Loucy (cell line): ENCODE measurements at regions not wholly inside any gene's neighbourhood (a gene's known extent, or its start where the extent isn't known, plus 50 kb on each side); places are given as distances from the start of the nearest gene placed in this dataset.

Source experiments
- H2AFZ ChIP-seq: fragments of 200-600 bp; sonication (generic); 2 replicates; pipeline ENCODE4 v1.6.0; 2016; ENCODE audit warnings: antibody characterized with exemption, mild to moderate bottlenecking, low read length, moderate library complexity
- H3F3A ChIP-seq: fragments of 200-600 bp; 2 replicates; pipeline ENCODE4 v1.6.0; 2016; ENCODE audit warnings: antibody characterized with exemption, low read depth, mild to moderate bottlenecking
- H3K27me3 ChIP-seq: fragments of 200-600 bp; sonication (generic); 2 replicates; pipeline ENCODE4 v1.6.1; 2014; ENCODE audit warnings: low read length, mild to moderate bottlenecking; ENCODE audit not compliant: insufficient read depth, poor library complexity, severe bottlenecking
- H3K36me3 ChIP-seq: fragments of 200-600 bp; sonication (generic); 2 replicates; pipeline ENCODE4 v1.6.1; 2016; ENCODE audit warnings: low read length; ENCODE audit not compliant: insufficient read depth
- H3K4me1 ChIP-seq: fragments of 200-600 bp; sonication (generic); 2 replicates; pipeline ENCODE4 v1.5.1; 2014; ENCODE audit warnings: low read length, mild to moderate bottlenecking; ENCODE audit not compliant: insufficient read depth, poor library complexity, severe bottlenecking
- H3K4me2 ChIP-seq: fragments of 200-600 bp; sonication (generic); 2 replicates; pipeline ENCODE4 v1.6.0; 2014; ENCODE audit warnings: antibody characterized with exemption, low read length, low read depth, mild to moderate bottlenecking; ENCODE audit not compliant: poor library complexity, severe bottlenecking
- H3K4me3 ChIP-seq: fragments of 200-600 bp; sonication (generic); 2 replicates; pipeline ENCODE4 v1.5.1; 2014; ENCODE audit warnings: low read length, mild to moderate bottlenecking, mixed read lengths; ENCODE audit not compliant: poor library complexity, severe bottlenecking
- H3K79me2 ChIP-seq: fragments of 200-600 bp; sonication (generic); 2 replicates; pipeline ENCODE4 v1.6.1; 2014; ENCODE audit warnings: low read length; ENCODE audit not compliant: insufficient read depth
- H3K9ac ChIP-seq: fragments of 200-600 bp; sonication (generic); 2 replicates; pipeline ENCODE4 v1.6.0; 2014; ENCODE audit warnings: mild to moderate bottlenecking, low read depth, low read length, moderate library complexity; ENCODE audit not compliant: poor library complexity, severe bottlenecking
- H3K9me2 ChIP-seq: fragments of 200-600 bp; sonication (generic); replicated peaks from 2 replicates; pipeline ENCODE4 v1.6.1; 2016; ENCODE audit warnings: low read depth, low read length, mixed read lengths
- H3K9me3 ChIP-seq: fragments of 200-600 bp; sonication (generic); 2 replicates; pipeline ENCODE4 v1.6.1; 2014; ENCODE audit warnings: mild to moderate bottlenecking, antibody characterized with exemption, low read length, low read depth; ENCODE audit not compliant: insufficient read depth
- H4K20me1 ChIP-seq: fragments of 200-600 bp; sonication (generic); 2 replicates; pipeline ENCODE4 v1.6.0; 2014; ENCODE audit warnings: antibody characterized with exemption, low read length, mild to moderate bottlenecking; ENCODE audit not compliant: insufficient read depth, poor library complexity, severe bottlenecking
- CTCF ChIP-seq: fragments of 200-600 bp; sonication (generic); conservative IDR thresholded peaks from 2 replicates; pipeline ENCODE4 v1.5.1; 2014; ENCODE audit warnings: mild to moderate bottlenecking, antibody characterized with exemption, low read length
- EZH2phosphoT487 ChIP-seq: fragments of 200-600 bp; IDR thresholded peaks from 2 replicates; pipeline ENCODE4 v1.6.1; 2018; ENCODE audit warnings: antibody characterized with exemption, mild to moderate bottlenecking, moderate library complexity, borderline replicate concordance

- Histone ChIP-seq H3K36me3 (no peaks in the 10 kb centered on the region), H3K79me2 (no peaks in the 10 kb centered on the region), H3K9ac (no peak overlapping the region), H4K20me1 (no peaks in the 10 kb centered on the region), H3K4me3 (no peak overlapping the region), H3F3A (no peaks in the 10 kb centered on the region), H3K27me3 (no peaks in the 10 kb centered on the region), H3K4me2 (no peak overlapping the region), H3K9me3 (peaks cover 4% of the 10 kb centered on the region; the same call in 1 of the 2 replicates), H2AFZ (no peak overlapping the region), H3K4me1 (no peaks in the 10 kb centered on the region), H3K9me2 (no peaks in the 10 kb centered on the region)
- TF ChIP-seq EZH2phosphoT487: no peak
- no peak for TF ChIP-seq CTCF
Measured at GRCh38 chr21:38883142-38883541, 77.4 kb downstream of the ETS2 start.

- Histone ChIP-seq H3F3A (no peaks in the 10 kb centered on the region), H3K9ac (no peak overlapping the region), H3K79me2 (no peaks in the 10 kb centered on the region), H4K20me1 (no peaks in the 10 kb centered on the region), H3K9me3 (no peaks in the 10 kb centered on the region; the same call in 1 of the 2 replicates), H3K9me2 (no peaks in the 10 kb centered on the region), H2AFZ (no peak overlapping the region), H3K27me3 (no peaks in the 10 kb centered on the region), H3K4me1 (peaks cover 6% of the 10 kb centered on the region), H3K4me3 (no peak overlapping the region), H3K36me3 (no peaks in the 10 kb centered on the region), H3K4me2 (no peak overlapping the region)
- TF ChIP-seq CTCF: no peak
- no peak for TF ChIP-seq EZH2phosphoT487
Measured at GRCh38 chr21:38881131-38881530, 75.4 kb downstream of the ETS2 start.

- H3K4me1 ChIP-seq: peaks cover 11% of the 10 kb centered on the region
- no peak for TF ChIP-seq CTCF
- TF ChIP-seq EZH2phosphoT487: no peak
- H3K36me3 ChIP-seq: no peaks in the 10 kb centered on the region
- H2AFZ ChIP-seq: no peak overlapping the region
- no peaks in the 10 kb centered on the region for H3K79me2 ChIP-seq
- H3K9me3 ChIP-seq: no peaks in the 10 kb centered on the region; the same call in 1 of the 2 replicates
- no peak overlapping the region for H3K9ac ChIP-seq
- no peak overlapping the region for H3K4me2 ChIP-seq
- no peaks in the 10 kb centered on the region for H3K27me3 ChIP-seq
- no peak overlapping the region for H3K4me3 ChIP-seq
- no peaks in the 10 kb centered on the region for H3K9me2 ChIP-seq
- no peaks in the 10 kb centered on the region for H3F3A ChIP-seq
- H4K20me1 ChIP-seq: no peaks in the 10 kb centered on the region
Measured at GRCh38 chr21:38880577-38880966, 74.8 kb downstream of the ETS2 start.
